GM23338 (cell line): ENCODE measurements at regions not wholly inside any gene's neighbourhood (a gene's known extent, or its start where the extent isn't known, plus 50 kb on each side); places are given as distances from the start of the nearest gene placed in this dataset.

Experiments
- ATAC-seq: fragments of 200-7000 bp; cut with Tn5 transposase; 3 replicates; pipeline ENCODE4 v1.9.1; 2020
- DNase-seq: peaks from one replicate; pipeline ENCODE4 v3.0.0-alpha.2; 2015; ENCODE audit warnings: low spot score
- H2AFZ ChIP-seq: fragments of 200-600 bp; sonication (generic); 2 replicates; pipeline ENCODE4 v1.8.0; 2016; ENCODE audit warnings: antibody characterized with exemption, mild to moderate bottlenecking, moderate library complexity
- H3F3A ChIP-seq: fragments of 200-600 bp; sonication (generic); replicated peaks from 2 replicates; pipeline ENCODE4 v1.8.0; 2017; ENCODE audit warnings: antibody characterized with exemption, mixed run types, low read depth
- H3K27ac ChIP-seq: fragments of 200-600 bp; sonication (generic); 2 replicates; pipeline ENCODE4 v1.6.1; 2016; ENCODE audit warnings: low read depth
- H3K27me3 ChIP-seq: fragments of 200-600 bp; sonication (generic); 2 replicates; pipeline ENCODE4 v1.8.0; 2016; ENCODE audit warnings: mild to moderate bottlenecking, mixed run types, moderate library complexity; ENCODE audit not compliant: insufficient read depth
- H3K36me3 ChIP-seq: fragments of 200-600 bp; sonication (generic); 2 replicates; pipeline ENCODE4 v1.8.0; 2016; ENCODE audit warnings: mild to moderate bottlenecking; ENCODE audit not compliant: insufficient read depth
- H3K4me1 ChIP-seq: fragments of 200-600 bp; sonication (generic); 2 replicates; pipeline ENCODE4 v1.8.0; 2016; ENCODE audit warnings: mild to moderate bottlenecking, moderate library complexity; ENCODE audit not compliant: insufficient read depth
- H3K4me2 ChIP-seq: fragments of 200-600 bp; sonication (generic); 2 replicates; pipeline ENCODE4 v1.7.1; 2017; ENCODE audit warnings: mixed run types
- H3K4me3 ChIP-seq: fragments of 200-600 bp; sonication (generic); 2 replicates; pipeline ENCODE4 v1.6.1; 2016; ENCODE audit warnings: mixed run types
- H3K79me2 ChIP-seq: fragments of 200-600 bp; sonication (generic); replicated peaks from 2 replicates; pipeline ENCODE4 v1.8.0; 2017; ENCODE audit warnings: mild to moderate bottlenecking; ENCODE audit not compliant: insufficient read depth
- H3K9me2 ChIP-seq: fragments of 200-600 bp; sonication (generic); 2 replicates; pipeline ENCODE4 v1.8.0; 2017; ENCODE audit not compliant: insufficient read depth
- H4K20me1 ChIP-seq: fragments of 200-600 bp; sonication (generic); replicated peaks from 2 replicates; pipeline ENCODE4 v1.8.0; 2017; ENCODE audit warnings: mild to moderate bottlenecking; ENCODE audit not compliant: insufficient read depth
- H3K27ac Mint-ChIP-seq: 2 replicates; pipeline ENCODE4 v1.8.0; 2020; ENCODE audit warnings: inconsistent platforms, mild to moderate bottlenecking, moderate library complexity, mixed read lengths
- H3K27me3 Mint-ChIP-seq: 3 replicates; pipeline ENCODE4 v1.8.0; 2022; ENCODE audit warnings: low read depth, mild to moderate bottlenecking, moderate library complexity, mixed read lengths, inconsistent platforms; ENCODE audit not compliant: insufficient read depth, poor library complexity
- H3K36me3 Mint-ChIP-seq: 3 replicates; pipeline ENCODE4 v1.8.0; 2021; ENCODE audit warnings: low read depth, mild to moderate bottlenecking, inconsistent platforms, moderate library complexity, mixed read lengths
- H3K4me1 Mint-ChIP-seq: 3 replicates; pipeline ENCODE4 v1.8.0; 2020; ENCODE audit warnings: mild to moderate bottlenecking, inconsistent platforms, mixed read lengths
- H3K4me3 Mint-ChIP-seq: 3 replicates; pipeline ENCODE4 v1.8.0; 2021; ENCODE audit warnings: moderate library complexity, mild to moderate bottlenecking, inconsistent platforms, mixed read lengths
- H3K9me3 Mint-ChIP-seq: 3 replicates; pipeline ENCODE4 v1.8.0; 2020; ENCODE audit warnings: moderate library complexity, mild to moderate bottlenecking, inconsistent platforms, mixed read lengths
- CREB1 ChIP-seq: fragments of 250-450 bp; sonication (Bioruptor Pico); IDR thresholded peaks from 2 replicates; pipeline ENCODE4 v1.5.0; 2020; ENCODE audit warnings: low read depth, mild to moderate bottlenecking, moderate library complexity
- CTCF ChIP-seq, 2 experiments: fragments of 200-600 bp in 1 of 2; sonication (generic) in 1 of 2; conservative IDR thresholded peaks; 2 replicates each; pipeline versions ENCODE4 v1.5.1 to v1.6.1; 2016 to 2017; ENCODE audit warnings: antibody characterized with exemption in 2 of 2, low read depth in 2 of 2, mild to moderate bottlenecking in 2 of 2, moderate library complexity in 1 of 2
- EZH2phosphoT487 ChIP-seq: fragments of 200-600 bp; sonication (generic); IDR thresholded peaks from one replicate; pipeline ENCODE4 v1.8.1; 2018; ENCODE audit warnings: antibody characterized with exemption; ENCODE audit not compliant: unreplicated experiment
- JUNB ChIP-seq: IDR thresholded peaks from one replicate; pipeline ENCODE4 v1.6.1; 2016; ENCODE audit warnings: antibody characterized with exemption; ENCODE audit not compliant: unreplicated experiment
- NANOG ChIP-seq: IDR thresholded peaks from 2 replicates; pipeline ENCODE4 v1.6.1; 2016; ENCODE audit warnings: antibody characterized with exemption, borderline replicate concordance
- POLR2AphosphoS5 ChIP-seq: IDR thresholded peaks from 2 replicates; pipeline ENCODE4 v1.6.1; 2016; ENCODE audit warnings: antibody characterized with exemption, low read depth
- STAT1 ChIP-seq: IDR thresholded peaks from one replicate; pipeline ENCODE4 v1.6.1; 2016; ENCODE audit warnings: antibody characterized with exemption; ENCODE audit not compliant: unreplicated experiment
- ZNF114 ChIP-seq: fragments of 250-450 bp; sonication (Bioruptor Pico); IDR thresholded peaks from 2 replicates; pipeline ENCODE4 v1.5.0; 2020; ENCODE audit warnings: mild to moderate bottlenecking, moderate library complexity
- ZNF331 ChIP-seq: fragments of 250-450 bp; sonication (Bioruptor Pico); IDR thresholded peaks from 2 replicates; pipeline ENCODE4 v1.5.0; 2020; ENCODE audit warnings: low read depth, mild to moderate bottlenecking, moderate library complexity
- TF ChIP-seq, protein P1 (sequence below): IDR thresholded peaks from one replicate; pipeline ENCODE4 v1.6.1; 2018; ENCODE audit warnings: antibody characterized with exemption; ENCODE audit not compliant: unreplicated experiment
- TF ChIP-seq, protein P2 (sequence below): fragments of 250-450 bp; sonication (Bioruptor Pico); IDR thresholded peaks from 2 replicates; pipeline ENCODE4 v1.5.0; 2020; ENCODE audit warnings: mild to moderate bottlenecking, moderate library complexity

- TF ChIP-seq ZNF331 (CRISPR knock-in tag): no peak
- no peak for TF ChIP-seq ZNF114 (CRISPR knock-in tag)
- TF ChIP-seq POLR2AphosphoS5: no peak
- TF ChIP-seq STAT1: no peak
- TF ChIP-seq NANOG: no peak
- no peak for TF ChIP-seq CTCF (conservative IDR thresholded peaks at IDR 0.05; ENCODE audit: low read depth in 2 of 2)
- TF ChIP-seq JUNB: no peak
Measured at GRCh38 chr10:93193906-93194305, 120.2 kb downstream of the CYP26A1 start (continued).

DNA sequence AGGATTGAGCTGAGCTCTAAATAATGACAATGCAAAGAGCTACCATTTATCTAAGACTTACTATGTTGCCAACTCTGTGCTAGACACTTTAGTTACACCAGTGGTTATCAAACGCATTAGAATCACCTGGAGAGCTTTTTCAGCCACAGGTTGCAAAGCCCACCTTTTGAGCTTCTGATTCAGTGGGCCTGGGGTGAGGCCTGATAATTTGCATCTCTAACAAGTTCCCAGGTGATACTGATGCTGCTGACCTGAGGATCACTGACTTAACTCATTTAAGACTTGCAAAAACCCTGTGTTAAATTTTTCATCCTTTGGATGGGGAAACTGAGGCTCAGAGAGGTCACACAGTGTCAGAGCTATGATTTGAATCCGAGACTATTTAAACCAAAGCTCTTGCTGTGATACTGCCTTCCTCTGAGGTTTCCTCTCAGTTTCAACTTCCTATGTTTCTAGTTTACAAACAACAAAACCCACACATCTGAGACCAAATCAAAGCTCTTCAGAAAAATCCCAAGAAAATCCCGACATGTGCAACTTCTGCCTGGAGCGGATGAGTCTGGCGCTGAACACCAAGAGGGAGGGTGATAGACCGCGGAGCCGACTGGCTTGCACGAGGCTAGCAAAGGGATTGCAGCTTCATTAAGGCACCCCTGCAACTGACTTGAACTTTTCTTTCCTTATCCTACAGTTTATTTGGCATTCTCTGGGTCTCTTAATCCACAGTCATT, 124.9 kb downstream of the CYP26A1 start:
- no peak for TF ChIP-seq ZNF331 (CRISPR knock-in tag)
- TF ChIP-seq, protein P1, sequence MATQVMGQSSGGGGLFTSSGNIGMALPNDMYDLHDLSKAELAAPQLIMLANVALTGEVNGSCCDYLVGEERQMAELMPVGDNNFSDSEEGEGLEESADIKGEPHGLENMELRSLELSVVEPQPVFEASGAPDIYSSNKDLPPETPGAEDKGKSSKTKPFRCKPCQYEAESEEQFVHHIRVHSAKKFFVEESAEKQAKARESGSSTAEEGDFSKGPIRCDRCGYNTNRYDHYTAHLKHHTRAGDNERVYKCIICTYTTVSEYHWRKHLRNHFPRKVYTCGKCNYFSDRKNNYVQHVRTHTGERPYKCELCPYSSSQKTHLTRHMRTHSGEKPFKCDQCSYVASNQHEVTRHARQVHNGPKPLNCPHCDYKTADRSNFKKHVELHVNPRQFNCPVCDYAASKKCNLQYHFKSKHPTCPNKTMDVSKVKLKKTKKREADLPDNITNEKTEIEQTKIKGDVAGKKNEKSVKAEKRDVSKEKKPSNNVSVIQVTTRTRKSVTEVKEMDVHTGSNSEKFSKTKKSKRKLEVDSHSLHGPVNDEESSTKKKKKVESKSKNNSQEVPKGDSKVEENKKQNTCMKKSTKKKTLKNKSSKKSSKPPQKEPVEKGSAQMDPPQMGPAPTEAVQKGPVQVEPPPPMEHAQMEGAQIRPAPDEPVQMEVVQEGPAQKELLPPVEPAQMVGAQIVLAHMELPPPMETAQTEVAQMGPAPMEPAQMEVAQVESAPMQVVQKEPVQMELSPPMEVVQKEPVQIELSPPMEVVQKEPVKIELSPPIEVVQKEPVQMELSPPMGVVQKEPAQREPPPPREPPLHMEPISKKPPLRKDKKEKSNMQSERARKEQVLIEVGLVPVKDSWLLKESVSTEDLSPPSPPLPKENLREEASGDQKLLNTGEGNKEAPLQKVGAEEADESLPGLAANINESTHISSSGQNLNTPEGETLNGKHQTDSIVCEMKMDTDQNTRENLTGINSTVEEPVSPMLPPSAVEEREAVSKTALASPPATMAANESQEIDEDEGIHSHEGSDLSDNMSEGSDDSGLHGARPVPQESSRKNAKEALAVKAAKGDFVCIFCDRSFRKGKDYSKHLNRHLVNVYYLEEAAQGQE: no peak
- no peak for TF ChIP-seq JUNB
- TF ChIP-seq EZH2phosphoT487: no peak
- TF ChIP-seq, protein P2, sequence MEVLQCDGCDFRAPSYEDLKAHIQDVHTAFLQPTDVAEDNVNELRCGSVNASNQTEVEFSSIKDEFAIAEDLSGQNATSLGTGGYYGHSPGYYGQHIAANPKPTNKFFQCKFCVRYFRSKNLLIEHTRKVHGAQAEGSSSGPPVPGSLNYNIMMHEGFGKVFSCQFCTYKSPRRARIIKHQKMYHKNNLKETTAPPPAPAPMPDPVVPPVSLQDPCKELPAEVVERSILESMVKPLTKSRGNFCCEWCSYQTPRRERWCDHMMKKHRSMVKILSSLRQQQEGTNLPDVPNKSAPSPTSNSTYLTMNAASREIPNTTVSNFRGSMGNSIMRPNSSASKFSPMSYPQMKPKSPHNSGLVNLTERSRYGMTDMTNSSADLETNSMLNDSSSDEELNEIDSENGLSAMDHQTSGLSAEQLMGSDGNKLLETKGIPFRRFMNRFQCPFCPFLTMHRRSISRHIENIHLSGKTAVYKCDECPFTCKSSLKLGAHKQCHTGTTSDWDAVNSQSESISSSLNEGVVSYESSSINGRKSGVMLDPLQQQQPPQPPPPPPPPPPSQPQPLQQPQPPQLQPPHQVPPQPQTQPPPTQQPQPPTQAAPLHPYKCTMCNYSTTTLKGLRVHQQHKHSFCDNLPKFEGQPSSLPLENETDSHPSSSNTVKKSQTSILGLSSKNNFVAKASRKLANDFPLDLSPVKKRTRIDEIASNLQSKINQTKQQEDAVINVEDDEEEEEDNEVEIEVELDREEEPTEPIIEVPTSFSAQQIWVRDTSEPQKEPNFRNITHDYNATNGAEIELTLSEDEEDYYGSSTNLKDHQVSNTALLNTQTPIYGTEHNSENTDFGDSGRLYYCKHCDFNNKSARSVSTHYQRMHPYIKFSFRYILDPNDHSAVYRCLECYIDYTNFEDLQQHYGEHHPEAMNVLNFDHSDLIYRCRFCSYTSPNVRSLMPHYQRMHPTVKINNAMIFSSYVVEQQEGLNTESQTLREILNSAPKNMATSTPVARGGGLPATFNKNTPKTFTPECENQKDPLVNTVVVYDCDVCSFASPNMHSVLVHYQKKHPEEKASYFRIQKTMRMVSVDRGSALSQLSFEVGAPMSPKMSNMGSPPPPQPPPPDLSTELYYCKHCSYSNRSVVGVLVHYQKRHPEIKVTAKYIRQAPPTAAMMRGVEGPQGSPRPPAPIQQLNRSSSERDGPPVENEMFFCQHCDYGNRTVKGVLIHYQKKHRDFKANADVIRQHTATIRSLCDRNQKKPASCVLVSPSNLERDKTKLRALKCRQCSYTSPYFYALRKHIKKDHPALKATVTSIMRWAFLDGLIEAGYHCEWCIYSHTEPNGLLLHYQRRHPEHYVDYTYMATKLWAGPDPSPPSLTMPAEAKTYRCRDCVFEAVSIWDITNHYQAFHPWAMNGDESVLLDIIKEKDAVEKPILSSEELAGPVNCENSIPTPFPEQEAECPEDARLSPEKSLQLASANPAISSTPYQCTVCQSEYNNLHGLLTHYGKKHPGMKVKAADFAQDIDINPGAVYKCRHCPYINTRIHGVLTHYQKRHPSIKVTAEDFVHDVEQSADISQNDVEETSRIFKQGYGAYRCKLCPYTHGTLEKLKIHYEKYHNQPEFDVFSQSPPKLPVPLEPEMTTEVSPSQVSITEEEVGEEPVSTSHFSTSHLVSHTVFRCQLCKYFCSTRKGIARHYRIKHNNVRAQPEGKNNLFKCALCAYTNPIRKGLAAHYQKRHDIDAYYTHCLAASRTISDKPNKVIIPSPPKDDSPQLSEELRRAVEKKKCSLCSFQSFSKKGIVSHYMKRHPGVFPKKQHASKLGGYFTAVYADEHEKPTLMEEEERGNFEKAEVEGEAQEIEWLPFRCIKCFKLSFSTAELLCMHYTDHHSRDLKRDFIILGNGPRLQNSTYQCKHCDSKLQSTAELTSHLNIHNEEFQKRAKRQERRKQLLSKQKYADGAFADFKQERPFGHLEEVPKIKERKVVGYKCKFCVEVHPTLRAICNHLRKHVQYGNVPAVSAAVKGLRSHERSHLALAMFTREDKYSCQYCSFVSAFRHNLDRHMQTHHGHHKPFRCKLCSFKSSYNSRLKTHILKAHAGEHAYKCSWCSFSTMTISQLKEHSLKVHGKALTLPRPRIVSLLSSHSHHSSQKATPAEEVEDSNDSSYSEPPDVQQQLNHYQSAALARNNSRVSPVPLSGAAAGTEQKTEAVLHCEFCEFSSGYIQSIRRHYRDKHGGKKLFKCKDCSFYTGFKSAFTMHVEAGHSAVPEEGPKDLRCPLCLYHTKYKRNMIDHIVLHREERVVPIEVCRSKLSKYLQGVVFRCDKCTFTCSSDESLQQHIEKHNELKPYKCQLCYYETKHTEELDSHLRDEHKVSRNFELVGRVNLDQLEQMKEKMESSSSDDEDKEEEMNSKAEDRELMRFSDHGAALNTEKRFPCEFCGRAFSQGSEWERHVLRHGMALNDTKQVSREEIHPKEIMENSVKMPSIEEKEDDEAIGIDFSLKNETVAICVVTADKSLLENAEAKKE (CRISPR knock-in tag): no peak
- no peak for TF ChIP-seq STAT1
- no peak for TF ChIP-seq CREB1 (CRISPR knock-in tag)

More for the DNA sequence above, 124.9 kb downstream of the CYP26A1 start:
- H3K4me3 ChIP-seq: no peak overlapping the region
- ATAC-seq (peak; percentile 90), DNase-seq (peak; percentile 34)
- H3K9me3 Mint-ChIP-seq: no peaks in the 10 kb centered on the region
- peak overlapping the region; percentile 97; the same call in 1 of the 2 replicates for H2AFZ ChIP-seq
- 0 out of 2 replicates have a peak overlapping the region, but pooled peaks have one; percentile 0 for H3K27ac Mint-ChIP-seq
- H3K4me3 Mint-ChIP-seq: no peak overlapping the region
- peaks cover 1% of the 10 kb centered on the region for H3K27me3 Mint-ChIP-seq
- peaks cover 21% of the 10 kb centered on the region for H3K4me1 ChIP-seq
- peak overlapping the region; percentile 30 for H3K4me2 ChIP-seq
- no peaks in the 10 kb centered on the region for H3K79me2 ChIP-seq
- no peaks in the 10 kb centered on the region for H3K27me3 ChIP-seq
- H3K9me2 ChIP-seq: no peaks in the 10 kb centered on the region
- 0 out of 2 replicates have a peak, but pooled peaks cover 3% of the 10 kb centered on the region for H3F3A ChIP-seq
- H3K36me3 ChIP-seq: no peaks in the 10 kb centered on the region
- H3K36me3 Mint-ChIP-seq: no peaks in the 10 kb centered on the region
- peaks cover 25% of the 10 kb centered on the region for H3K4me1 Mint-ChIP-seq
- no peaks in the 10 kb centered on the region for H4K20me1 ChIP-seq
- peak overlapping the region; percentile 5; the same call in 1 of the 2 replicates for H3K27ac ChIP-seq
